ENCODE measurements at regions not wholly inside any gene's neighbourhood (a gene's known extent, or its start where the extent isn't known, plus 50 kb on each side); places are given as distances from the start of the nearest gene placed in this dataset.

GRCh38 chrX:96311366-96311765 lies 373.3 kb upstream of the DIAPH2 start:
- no peak for DNase-seq

GRCh38 chrX:96314985-96315384 lies 369.7 kb upstream of the DIAPH2 start:
- no peak for DNase-seq

- DNase-seq: no peak
Observed at GRCh38 chrX:96361844-96362243, 322.8 kb upstream of the DIAPH2 start.

GRCh38 chrX:96372313-96373046 lies 312.2 kb upstream of the DIAPH2 start:
- peak; percentile 25 for DNase-seq

- DNase-seq: no peak
Observed at GRCh38 chrX:96373047-96373355, 311.6 kb upstream of the DIAPH2 start.

- no peak for DNase-seq
Observed at GRCh38 chrX:96376266-96376665, 308.4 kb upstream of the DIAPH2 start.

GRCh38 chrX:96379951-96380350 lies 304.7 kb upstream of the DIAPH2 start:
- DNase-seq: peak; percentile 30

GRCh38 chrX:96382018-96382417 lies 302.6 kb upstream of the DIAPH2 start:
- DNase-seq: no peak

- no peak for DNase-seq
Observed at GRCh38 chrX:96383428-96383827, 301.2 kb upstream of the DIAPH2 start.

GRCh38 chrX:96386325-96386724 lies 298.3 kb upstream of the DIAPH2 start:
- no peak for DNase-seq

GRCh38 chrX:96386981-96387380 lies 297.7 kb upstream of the DIAPH2 start:
- no peak for DNase-seq

- no peak for DNase-seq
Observed at GRCh38 chrX:96387801-96388200, 296.8 kb upstream of the DIAPH2 start.

- DNase-seq: no peak
Observed at GRCh38 chrX:96389281-96390047, 295.2 kb upstream of the DIAPH2 start.

GRCh38 chrX:96394598-96394997 lies 290.0 kb upstream of the DIAPH2 start:
- no peak for DNase-seq

GRCh38 chrX:96403446-96403845 lies 281.2 kb upstream of the DIAPH2 start:
- no peak for DNase-seq

GRCh38 chrX:96405842-96406241 lies 278.8 kb upstream of the DIAPH2 start:
- DNase-seq: no peak

GRCh38 chrX:96407072-96407471 lies 277.6 kb upstream of the DIAPH2 start:
- DNase-seq: no peak

- DNase-seq: no peak
Observed at GRCh38 chrX:96407501-96407900, 277.1 kb upstream of the DIAPH2 start.

GRCh38 chrX:96407981-96408380 lies 276.7 kb upstream of the DIAPH2 start:
- no peak for DNase-seq

GRCh38 chrX:96410927-96411326 lies 273.7 kb upstream of the DIAPH2 start:
- no peak for DNase-seq

- no peak for DNase-seq
Observed at GRCh38 chrX:96417695-96418094, 266.9 kb upstream of the DIAPH2 start.

GRCh38 chrX:96424007-96424406 lies 260.6 kb upstream of the DIAPH2 start:
- DNase-seq: no peak

GRCh38 chrX:96425200-96425599 lies 259.4 kb upstream of the DIAPH2 start:
- DNase-seq: no peak

- no peak for DNase-seq
Observed at GRCh38 chrX:96430756-96431455, 253.7 kb upstream of the DIAPH2 start.
